BJ (cell line): ENCODE measurements at regions not wholly inside any gene's neighbourhood (a gene's known extent, or its start where the extent isn't known, plus 50 kb on each side); places are given as distances from the start of the nearest gene placed in this dataset.

Experiments
- CTCF ChIA-PET: fragments of 350-600 bp; formaldehyde crosslinking; extraction: SDS; loops from one replicate; lab custom pipeline; 2021; ENCODE audit warnings: antibody characterized with exemption, inconsistent platforms; lab: Yijun Ruan, JAX
- POLR2A ChIA-PET: fragments of 300-600 bp; sonication (Branson Sonifier 250); formaldehyde crosslinking; extraction: SDS; loops from one replicate; lab custom pipeline; 2021; ENCODE audit warnings: antibody characterized with exemption; lab: Charles Lee
- DNase-seq: peaks from one replicate; pipeline ENCODE4 v3.0.0-alpha.2; 2011; ENCODE audit warnings: low read depth
- H3K27me3 ChIP-seq: 2 replicates; pipeline ENCODE4 v1.6.0; 2011; ENCODE audit warnings: low read length; ENCODE audit not compliant: control insufficient read depth, insufficient read depth
- H3K36me3 ChIP-seq: 2 replicates; pipeline ENCODE4 v1.5.1; 2011; ENCODE audit warnings: low read length; ENCODE audit not compliant: control insufficient read depth, insufficient read depth
- H3K4me3 ChIP-seq: 2 replicates; pipeline ENCODE4 v1.5.1; 2011; ENCODE audit warnings: low read depth, mild to moderate bottlenecking, control low read depth, low read length
- CTCF ChIP-seq: IDR thresholded peaks from 2 replicates; pipeline ENCODE4 v1.5.1; 2011; ENCODE audit warnings: low read depth, mild to moderate bottlenecking, control low read depth, inconsistent platforms, low read length, moderate library complexity; ENCODE audit not compliant: insufficient read depth

GRCh38 chr14:28879573-28879996, 113.0 kb downstream of the FOXG1 start:
- H3K36me3 ChIP-seq: no peaks in the 10 kb centered on the region
- DNase-seq: no peak
- POLR2A ChIA-PET: no interaction called here

GRCh38 chr14:28886940-28887339, 120.4 kb downstream of the FOXG1 start:
- TF ChIP-seq CTCF: no peak
- POLR2A ChIA-PET: no interaction called here
- Histone ChIP-seq H3K27me3 (no peaks in the 10 kb centered on the region), H3K36me3 (no peaks in the 10 kb centered on the region), H3K4me3 (no peak overlapping the region)
- no peak for DNase-seq
- CTCF ChIA-PET: no interaction called here

More at GRCh38 chr14:28879573-28879996, 113.0 kb downstream of the FOXG1 start:
- CTCF ChIA-PET: no interaction called here
- Histone ChIP-seq H3K27me3 (no peaks in the 10 kb centered on the region), H3K4me3 (no peak overlapping the region)
- TF ChIP-seq CTCF: no peak

DNA sequence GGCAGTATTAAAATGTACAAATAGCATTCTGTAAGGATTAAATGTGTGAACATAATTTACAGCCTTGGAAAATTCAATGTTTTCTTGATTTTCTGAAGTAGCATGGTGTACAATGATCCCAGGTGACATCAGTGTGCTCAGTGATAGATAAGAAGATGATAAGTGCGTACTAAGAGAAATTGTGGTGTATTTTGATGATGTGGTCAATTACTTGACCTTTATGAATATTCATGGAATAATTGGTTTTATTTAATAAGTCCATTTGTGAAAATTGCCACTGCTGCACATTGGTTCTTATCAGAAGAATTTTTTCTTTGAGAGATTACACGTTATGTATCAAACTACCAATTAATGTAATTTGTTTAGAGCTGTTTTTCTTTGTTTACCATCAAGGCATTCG, 128.8 kb downstream of the FOXG1 start:
- no peak for DNase-seq
- CTCF ChIA-PET: no interaction called here
- H3K27me3 ChIP-seq: no peaks in the 10 kb centered on the region

GRCh38 chr14:28896337-28896736, 129.8 kb downstream of the FOXG1 start:
- no peak overlapping the region for H3K4me3 ChIP-seq
- no peaks in the 10 kb centered on the region for H3K27me3 ChIP-seq
- ChIA-PET CTCF (interaction anchor here (0.6 kb wide), 1 partner anchor 430 kb away, joined by 3 read pairs; no protein-coding TSS in a partner anchor), POLR2A (no interaction called here)
- no peak for TF ChIP-seq CTCF
- DNase-seq: no peak
- no peaks in the 10 kb centered on the region for H3K36me3 ChIP-seq

More for the DNA sequence above, 128.8 kb downstream of the FOXG1 start:
- no peak for TF ChIP-seq CTCF
- H3K4me3 ChIP-seq: no peak overlapping the region
- POLR2A ChIA-PET: no interaction called here
- no peaks in the 10 kb centered on the region for H3K36me3 ChIP-seq

- no peak for DNase-seq
- Histone ChIP-seq H3K4me3 (no peak overlapping the region), H3K36me3 (no peaks in the 10 kb centered on the region), H3K27me3 (no peaks in the 10 kb centered on the region)
- POLR2A ChIA-PET: no interaction called here
- TF ChIP-seq CTCF: no peak
- CTCF ChIA-PET: no interaction called here
Measured at GRCh38 chr14:28901631-28902030, 135.0 kb downstream of the FOXG1 start.
